B cell (primary cell): ENCODE measurements at regions not wholly inside any gene's neighbourhood (a gene's known extent, or its start where the extent isn't known, plus 50 kb on each side); places are given as distances from the start of the nearest gene placed in this dataset.

Experiments
- EZH2 ChIP-seq: IDR thresholded peaks from 2 replicates; pipeline ENCODE4 v1.6.1; 2012; ENCODE audit warnings: borderline replicate concordance, low read depth, mild to moderate bottlenecking, moderate library complexity, low read length; ENCODE audit not compliant: insufficient read depth, poor library complexity, severe bottlenecking
- TF ChIP-seq, protein P1 (sequence below): fragments of 200-600 bp; IDR thresholded peaks from one replicate; pipeline ENCODE4 v1.8.0; 2022; ENCODE audit warnings: antibody characterized with exemption, mild to moderate bottlenecking

- no peak for TF ChIP-seq EZH2
- TF ChIP-seq, protein P1, sequence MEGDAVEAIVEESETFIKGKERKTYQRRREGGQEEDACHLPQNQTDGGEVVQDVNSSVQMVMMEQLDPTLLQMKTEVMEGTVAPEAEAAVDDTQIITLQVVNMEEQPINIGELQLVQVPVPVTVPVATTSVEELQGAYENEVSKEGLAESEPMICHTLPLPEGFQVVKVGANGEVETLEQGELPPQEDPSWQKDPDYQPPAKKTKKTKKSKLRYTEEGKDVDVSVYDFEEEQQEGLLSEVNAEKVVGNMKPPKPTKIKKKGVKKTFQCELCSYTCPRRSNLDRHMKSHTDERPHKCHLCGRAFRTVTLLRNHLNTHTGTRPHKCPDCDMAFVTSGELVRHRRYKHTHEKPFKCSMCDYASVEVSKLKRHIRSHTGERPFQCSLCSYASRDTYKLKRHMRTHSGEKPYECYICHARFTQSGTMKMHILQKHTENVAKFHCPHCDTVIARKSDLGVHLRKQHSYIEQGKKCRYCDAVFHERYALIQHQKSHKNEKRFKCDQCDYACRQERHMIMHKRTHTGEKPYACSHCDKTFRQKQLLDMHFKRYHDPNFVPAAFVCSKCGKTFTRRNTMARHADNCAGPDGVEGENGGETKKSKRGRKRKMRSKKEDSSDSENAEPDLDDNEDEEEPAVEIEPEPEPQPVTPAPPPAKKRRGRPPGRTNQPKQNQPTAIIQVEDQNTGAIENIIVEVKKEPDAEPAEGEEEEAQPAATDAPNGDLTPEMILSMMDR, result no peak
Measured at GRCh38 chr12:67761566-67761965, 113.0 kb downstream of the DYRK2 start.
